ENCODE measurements at regions not wholly inside any gene's neighbourhood (a gene's known extent, or its start where the extent isn't known, plus 50 kb on each side); places are given as distances from the start of the nearest gene placed in this dataset.

DNA sequence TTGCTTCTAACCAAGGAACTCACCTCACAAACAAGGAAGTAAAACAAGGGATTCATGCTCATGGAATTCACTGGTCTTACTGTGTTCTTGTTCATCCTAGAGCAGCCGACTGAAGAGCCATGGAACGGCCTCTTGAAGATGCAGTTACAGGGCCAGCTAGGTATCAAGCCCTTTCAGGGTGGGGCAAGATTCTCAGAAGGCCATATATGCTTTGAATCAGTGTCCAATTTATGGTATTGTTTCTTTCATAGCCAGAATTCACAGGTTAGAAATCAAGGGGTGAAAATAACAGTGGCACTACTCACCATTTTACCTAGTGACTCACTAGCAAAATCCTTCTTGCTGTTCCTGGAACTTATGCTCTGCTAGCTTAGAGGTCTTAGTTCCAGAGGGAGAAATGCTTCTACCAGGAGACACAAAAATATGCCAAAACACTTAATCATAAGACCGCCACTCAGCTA is 159.5 kb upstream of the CDH10 start:
- ATAC-seq (no peak), DNase-seq (no peak)
- H3K4me1 Mint-ChIP-seq, result no peaks in the 10 kb centered on the region
- H3K4me3 Mint-ChIP-seq, result no peak overlapping the region
- H3K9me3 Mint-ChIP-seq, result peaks cover 11 to 14% of the 10 kb centered on the region in 2 donors
- no peak overlapping the region for H3K27ac Mint-ChIP-seq
- H3K27me3 Mint-ChIP-seq, result no peaks in the 10 kb centered on the region

DNA sequence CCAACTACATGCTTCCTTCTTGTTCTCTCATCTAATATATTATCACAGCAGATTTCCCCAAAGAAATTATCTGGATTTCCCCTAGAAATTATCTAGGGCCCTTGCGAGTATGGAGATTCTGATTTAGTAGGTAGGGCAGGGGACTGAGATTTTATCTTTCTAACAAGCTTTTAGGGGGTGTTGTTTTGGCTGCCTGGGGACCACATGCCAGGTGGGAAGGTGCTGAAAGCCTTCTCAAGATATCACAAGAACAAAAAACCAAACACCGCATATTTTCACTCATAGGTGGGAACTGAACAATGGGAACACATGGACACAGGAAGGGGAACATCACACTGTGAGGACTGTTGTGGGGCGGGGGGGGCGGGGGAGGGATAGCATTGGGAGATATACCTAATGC is 146.5 kb upstream of the CDH10 start:
- Mint-ChIP-seq H3K27me3 (no peaks in the 10 kb centered on the region), H3K4me3 (no peak overlapping the region), H3K4me1 (no peaks in the 10 kb centered on the region), H3K9me3 (peaks cover 21 to 39% of the 10 kb centered on the region in 2 donors), H3K27ac (no peak overlapping the region)
- DNase-seq (no peak), ATAC-seq (no peak)

- ATAC-seq, result no peak
- no peak for DNase-seq
- Mint-ChIP-seq H3K9me3 (peaks cover 20 to 37% of the 10 kb centered on the region in 2 donors), H3K4me1 (no peaks in the 10 kb centered on the region), H3K27me3 (no peaks in the 10 kb centered on the region), H3K4me3 (no peak overlapping the region), H3K27ac (no peak overlapping the region)
Observed at GRCh38 chr5:24789611-24790351, 145.0 kb upstream of the CDH10 start.

- Mint-ChIP-seq H3K9me3 (peaks cover 20 to 37% of the 10 kb centered on the region in 2 donors), H3K27me3 (no peaks in the 10 kb centered on the region), H3K27ac (no peak overlapping the region), H3K4me3 (no peak overlapping the region), H3K4me1 (no peaks in the 10 kb centered on the region)
- ATAC-seq (no peak), DNase-seq (no peak)
Observed at GRCh38 chr5:24788829-24789514, 144.2 kb upstream of the CDH10 start.

DNA sequence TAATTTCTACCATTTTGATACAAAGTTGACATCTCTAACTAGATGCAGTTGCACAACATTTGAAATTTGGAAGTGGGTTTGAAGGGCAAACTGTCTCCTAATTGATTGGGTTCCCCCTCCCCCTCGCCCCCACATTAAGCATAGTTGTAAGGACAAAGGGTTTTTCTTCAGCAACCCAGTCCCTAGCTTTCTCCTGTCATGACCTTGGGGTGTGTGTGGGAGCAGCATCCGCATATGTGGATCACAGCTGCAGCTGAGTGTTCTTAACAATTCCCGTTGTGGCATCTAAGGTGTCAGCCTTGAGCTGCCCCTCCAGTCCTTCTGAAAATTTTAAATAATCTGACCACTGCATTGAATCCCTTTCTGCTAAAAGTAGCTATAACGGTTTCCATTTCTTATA is 141.3 kb upstream of the CDH10 start:
- no peak overlapping the region for H3K27ac Mint-ChIP-seq
- ATAC-seq, result no peak
- DNase-seq, result no peak
- H3K27me3 Mint-ChIP-seq, result no peaks in the 10 kb centered on the region
- peaks cover 9 to 17% of the 10 kb centered on the region in 2 donors for H3K9me3 Mint-ChIP-seq
- H3K4me3 Mint-ChIP-seq, result no peak overlapping the region
- no peaks in the 10 kb centered on the region for H3K4me1 Mint-ChIP-seq

DNA sequence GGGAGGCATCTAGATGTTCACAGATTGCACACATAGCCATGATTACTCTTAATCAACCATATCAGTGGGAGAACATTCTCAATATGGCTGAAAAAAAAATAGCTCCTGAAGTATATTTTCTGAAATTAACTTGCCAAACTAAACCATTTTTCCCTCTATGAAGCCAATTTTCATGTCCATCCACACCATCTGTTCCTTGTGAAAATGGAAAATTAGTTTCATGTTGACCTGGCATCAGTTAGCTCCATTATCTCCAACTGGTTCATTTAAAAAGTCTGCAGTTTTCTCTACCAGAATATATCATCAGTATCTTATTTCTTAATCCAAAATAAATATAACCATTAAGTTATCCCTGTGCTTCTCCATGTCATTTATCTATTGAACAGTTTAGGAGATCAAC is 138.8 kb upstream of the CDH10 start:
- H3K27ac Mint-ChIP-seq, result no peak overlapping the region
- H3K27me3 Mint-ChIP-seq, result no peaks in the 10 kb centered on the region
- H3K9me3 Mint-ChIP-seq, result peaks cover 5 to 17% of the 10 kb centered on the region in 2 donors
- ATAC-seq, result no peak
- no peak for DNase-seq
- H3K4me1 Mint-ChIP-seq, result no peaks in the 10 kb centered on the region
- no peak overlapping the region for H3K4me3 Mint-ChIP-seq

GRCh38 chr5:24777392-24777791 is 132.6 kb upstream of the CDH10 start:
- DNase-seq (no peak), ATAC-seq (no peak)
- Mint-ChIP-seq H3K9me3 (peaks cover 0 to 18% of the 10 kb centered on the region in 2 donors), H3K4me1 (no peaks in the 10 kb centered on the region), H3K27ac (no peak overlapping the region), H3K4me3 (no peak overlapping the region), H3K27me3 (no peaks in the 10 kb centered on the region)

DNA sequence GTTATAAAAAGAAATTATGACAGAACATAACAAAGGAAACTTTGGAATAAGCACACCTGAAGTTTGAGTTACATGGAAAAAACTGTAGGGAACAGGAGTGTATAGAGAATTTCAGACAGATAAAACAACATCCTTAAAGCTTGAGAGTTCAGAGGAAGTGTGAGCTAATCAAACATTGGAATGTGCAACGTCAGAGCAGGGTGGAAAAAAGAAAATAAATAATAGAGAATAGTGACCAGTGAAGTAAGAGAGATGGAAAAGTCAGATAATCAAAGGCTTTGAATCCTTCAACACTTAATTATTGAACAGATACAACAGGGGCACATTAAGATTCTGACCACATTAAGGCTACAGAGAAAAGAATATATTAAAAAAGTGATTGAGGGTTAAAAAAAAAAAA is 128.5 kb upstream of the CDH10 start:
- H3K4me3 Mint-ChIP-seq, result no peak overlapping the region
- H3K27me3 Mint-ChIP-seq, result no peaks in the 10 kb centered on the region
- DNase-seq (no peak), ATAC-seq (no peak)
- H3K27ac Mint-ChIP-seq, result no peak overlapping the region
- no peaks in the 10 kb centered on the region for H3K4me1 Mint-ChIP-seq
- peaks cover 0 to 26% of the 10 kb centered on the region in 2 donors for H3K9me3 Mint-ChIP-seq

DNA sequence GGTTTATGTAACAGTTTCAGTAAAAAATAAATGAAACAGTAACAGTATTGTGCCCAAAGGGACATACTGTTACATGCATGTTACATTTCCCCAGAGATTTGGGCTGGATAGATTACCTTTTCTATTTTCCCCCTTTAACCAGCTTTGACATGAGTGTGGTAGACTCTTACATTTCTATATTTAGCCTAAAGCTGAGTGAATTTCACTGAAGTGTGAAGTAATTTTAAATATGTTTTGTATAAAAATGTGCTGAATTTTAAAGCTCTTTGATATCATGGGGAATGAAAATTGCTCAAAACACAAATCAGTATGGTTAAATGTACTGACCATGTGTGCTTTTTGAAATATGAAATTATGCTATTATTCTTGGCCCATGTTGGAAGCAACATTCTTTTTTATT is 122.3 kb upstream of the CDH10 start:
- no peaks in the 10 kb centered on the region for H3K27me3 Mint-ChIP-seq
- no peak overlapping the region for H3K27ac Mint-ChIP-seq
- DNase-seq, result no peak
- H3K4me1 Mint-ChIP-seq, result no peaks in the 10 kb centered on the region
- H3K9me3 Mint-ChIP-seq, result peaks cover 4 to 45% of the 10 kb centered on the region in 2 donors
- H3K4me3 Mint-ChIP-seq, result no peak overlapping the region
- ATAC-seq, result no peak

DNA sequence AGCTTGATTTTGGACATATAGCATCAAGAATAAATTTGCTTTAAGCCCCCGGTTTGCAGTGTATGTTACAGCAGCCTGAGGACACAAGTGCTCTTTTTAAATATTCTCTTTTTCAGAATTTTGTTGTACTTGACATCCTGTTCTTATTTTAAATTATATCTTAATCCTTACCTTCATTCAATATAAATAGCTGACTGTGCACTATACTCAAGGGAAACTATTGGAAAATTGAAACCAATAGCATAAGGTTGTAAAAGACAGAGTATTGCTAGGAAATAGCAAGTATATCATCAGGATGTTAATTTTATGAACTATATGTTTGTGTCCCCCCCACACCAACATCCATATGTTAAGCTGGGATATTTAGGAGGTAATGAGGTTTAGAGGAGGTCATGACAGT is 120.4 kb upstream of the CDH10 start:
- Mint-ChIP-seq H3K27ac (no peak overlapping the region), H3K4me1 (no peaks in the 10 kb centered on the region), H3K27me3 (no peaks in the 10 kb centered on the region), H3K4me3 (no peak overlapping the region), H3K9me3 (peaks cover 9 to 56% of the 10 kb centered on the region in 2 donors)
- ATAC-seq (no peak), DNase-seq (no peak)

- Mint-ChIP-seq H3K4me1 (no peaks in the 10 kb centered on the region), H3K4me3 (no peak overlapping the region), H3K9me3 (peaks cover 32 to 46% of the 10 kb centered on the region in 2 donors), H3K27ac (no peak overlapping the region), H3K27me3 (no peaks in the 10 kb centered on the region)
- ATAC-seq (no peak), DNase-seq (no peak)
Observed at GRCh38 chr5:24750355-24750754, 105.6 kb upstream of the CDH10 start.

- H3K9me3 Mint-ChIP-seq, result peaks cover 32 to 44% of the 10 kb centered on the region in 2 donors
- DNase-seq, result no peak
- H3K4me1 Mint-ChIP-seq, result no peaks in the 10 kb centered on the region
- no peak overlapping the region for H3K4me3 Mint-ChIP-seq
- H3K27me3 Mint-ChIP-seq, result no peaks in the 10 kb centered on the region
- H3K27ac Mint-ChIP-seq, result no peak overlapping the region
- ATAC-seq, result no peak
Observed at GRCh38 chr5:24749701-24750100, 104.9 kb upstream of the CDH10 start.

DNA sequence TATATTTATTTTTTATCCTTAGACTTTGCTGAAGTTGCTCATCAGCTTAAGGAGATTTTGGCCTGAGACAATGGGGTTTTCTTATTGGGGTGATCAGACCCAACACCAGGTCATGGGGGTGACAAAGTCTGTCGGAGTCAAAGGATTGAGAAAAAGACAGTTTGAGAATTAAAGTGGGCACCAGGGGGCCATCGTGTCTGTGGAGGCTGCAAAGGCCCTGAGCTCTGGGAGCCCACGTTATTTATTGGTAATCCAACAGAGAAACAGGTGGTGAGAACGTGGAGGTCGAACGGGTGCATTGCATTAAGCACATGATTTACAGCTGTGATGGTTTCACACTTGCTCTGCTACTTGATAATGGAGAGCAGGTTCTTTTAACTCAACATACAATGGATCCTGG is 102.5 kb upstream of the CDH10 start:
- H3K4me3 Mint-ChIP-seq, result no peak overlapping the region
- H3K27me3 Mint-ChIP-seq, result no peaks in the 10 kb centered on the region
- H3K9me3 Mint-ChIP-seq, result peaks cover 18 to 28% of the 10 kb centered on the region in 2 donors
- no peak overlapping the region for H3K27ac Mint-ChIP-seq
- DNase-seq (no peak), ATAC-seq (no peak)
- no peaks in the 10 kb centered on the region for H3K4me1 Mint-ChIP-seq

DNA sequence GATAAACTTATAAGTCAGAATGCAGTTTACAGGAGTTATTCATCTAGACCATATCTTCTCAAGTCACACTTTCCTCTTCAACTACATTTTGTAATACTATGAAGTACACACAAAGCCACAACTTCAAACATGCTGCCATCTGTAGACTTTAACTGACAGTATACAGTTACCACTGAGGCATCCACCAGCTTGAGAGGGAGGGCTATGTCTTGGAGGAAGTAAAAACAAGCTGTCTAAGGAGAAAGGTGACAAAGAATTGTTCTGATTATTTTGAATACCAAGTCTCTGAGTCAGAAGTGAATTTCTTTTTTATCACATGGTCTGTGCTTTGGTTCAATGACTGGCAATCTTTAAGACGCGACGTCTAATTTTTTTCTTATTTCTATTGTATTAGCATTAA is 97.6 kb upstream of the CDH10 start:
- H3K27ac Mint-ChIP-seq, result no peak overlapping the region
- ATAC-seq (no peak), DNase-seq (no peak)
- H3K4me1 Mint-ChIP-seq, result no peaks in the 10 kb centered on the region
- no peaks in the 10 kb centered on the region for H3K27me3 Mint-ChIP-seq
- no peak overlapping the region for H3K4me3 Mint-ChIP-seq
- H3K9me3 Mint-ChIP-seq, result peaks cover 13 to 27% of the 10 kb centered on the region in 2 donors

DNA sequence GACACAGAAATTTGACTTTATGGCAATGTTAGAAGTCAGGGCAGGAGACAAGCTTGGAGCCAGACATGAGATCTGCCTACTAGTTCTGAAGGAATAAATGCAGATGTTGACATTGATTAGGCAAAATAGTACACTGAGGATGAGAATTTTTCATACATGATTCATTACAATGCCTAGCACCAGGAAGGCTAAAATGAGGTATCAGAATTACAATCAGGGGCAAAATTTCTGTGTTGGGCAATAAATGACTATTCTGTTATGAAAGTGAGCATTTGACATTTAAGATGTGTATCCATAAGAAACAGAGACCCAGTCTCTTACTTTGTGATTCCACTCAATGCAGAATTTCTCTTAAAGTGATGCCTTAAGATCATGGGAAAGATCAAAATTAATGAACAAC is 92.4 kb upstream of the CDH10 start:
- no peak for ATAC-seq
- peaks cover 16 to 25% of the 10 kb centered on the region in 2 donors for H3K9me3 Mint-ChIP-seq
- H3K4me1 Mint-ChIP-seq, result no peaks in the 10 kb centered on the region
- no peak overlapping the region for H3K27ac Mint-ChIP-seq
- H3K4me3 Mint-ChIP-seq, result no peak overlapping the region
- no peaks in the 10 kb centered on the region for H3K27me3 Mint-ChIP-seq
- DNase-seq, result no peak

DNA sequence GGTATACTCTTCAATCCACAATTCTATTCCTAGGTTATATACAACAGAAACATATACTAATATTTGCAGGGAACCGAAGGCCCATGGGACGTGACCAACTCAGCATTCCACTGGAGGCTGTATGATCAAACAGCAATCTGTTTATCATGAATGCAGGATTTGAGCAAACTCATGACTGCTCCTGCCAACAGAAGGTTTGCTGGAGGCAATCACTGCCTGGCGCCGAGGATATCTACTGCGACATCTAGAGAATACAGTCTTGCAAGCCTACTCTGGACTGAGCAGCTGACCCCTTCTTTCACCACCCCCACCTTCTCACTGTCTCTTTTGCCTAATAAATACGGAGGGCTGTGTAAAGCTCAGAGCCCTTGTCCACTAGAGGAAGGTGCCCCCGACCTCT is 90.5 kb upstream of the CDH10 start:
- DNase-seq (no peak), ATAC-seq (no peak)
- H3K4me1 Mint-ChIP-seq, result no peaks in the 10 kb centered on the region
- H3K4me3 Mint-ChIP-seq, result no peak overlapping the region
- no peak overlapping the region for H3K27ac Mint-ChIP-seq
- H3K9me3 Mint-ChIP-seq, result peaks cover 19 to 28% of the 10 kb centered on the region in 2 donors
- H3K27me3 Mint-ChIP-seq, result no peaks in the 10 kb centered on the region
